WI38 (cell line): ENCODE measurements at regions not wholly inside any gene's neighbourhood (a gene's known extent, or its start where the extent isn't known, plus 50 kb on each side); places are given as distances from the start of the nearest gene placed in this dataset.

Source experiments
- H3K4me3 ChIP-seq: 2 replicates; pipeline ENCODE4 v1.5.1; 2011; ENCODE audit warnings: low read depth, mild to moderate bottlenecking, control low read depth, low read length
- TF ChIP-seq, protein P1 (sequence below): IDR thresholded peaks from 2 replicates; pipeline ENCODE4 v1.5.1; 2012; ENCODE audit warnings: low read depth, mild to moderate bottlenecking, control low read depth, low read length

DNA sequence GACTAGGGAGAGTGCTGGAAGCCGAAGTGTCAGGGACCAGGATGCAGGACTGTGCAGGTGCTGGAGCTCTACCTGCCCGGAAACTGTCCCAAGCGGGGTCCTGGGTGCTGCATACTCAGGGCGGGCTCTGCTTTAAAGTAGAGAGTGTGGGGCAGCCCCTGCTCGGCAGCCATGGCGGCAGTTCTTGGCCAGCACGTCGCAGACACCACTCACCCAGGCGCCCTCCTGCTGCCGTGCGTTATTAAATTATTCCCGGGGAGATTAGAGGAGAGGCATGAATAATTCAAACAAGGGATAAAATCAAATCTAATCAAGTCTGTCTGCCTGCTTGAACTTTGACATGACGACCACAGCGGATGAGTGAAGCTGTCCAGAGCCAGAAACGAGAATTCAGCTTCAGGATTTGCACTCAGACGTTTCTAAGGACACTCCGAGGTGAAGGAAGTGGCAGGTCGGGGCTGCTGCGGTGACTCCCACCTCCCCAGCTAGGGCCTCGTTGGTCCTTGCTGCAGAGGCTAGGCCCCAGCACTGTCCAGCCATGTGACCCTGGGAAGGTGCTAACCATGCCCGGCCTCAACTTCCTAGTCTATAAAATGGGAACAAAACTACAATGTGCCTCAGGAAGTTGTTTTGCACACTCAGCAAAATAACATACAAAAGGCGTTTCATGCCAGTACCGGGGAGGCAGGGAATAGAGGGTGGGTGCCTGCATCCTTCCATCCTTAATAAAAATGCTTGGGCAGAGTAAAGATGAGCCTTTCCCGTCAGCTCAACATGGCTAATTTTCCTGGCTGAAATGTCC lies 91.3 kb upstream of the ADAMTS2 start:
- no peak overlapping the region for H3K4me3 ChIP-seq
- TF ChIP-seq, protein P1, sequence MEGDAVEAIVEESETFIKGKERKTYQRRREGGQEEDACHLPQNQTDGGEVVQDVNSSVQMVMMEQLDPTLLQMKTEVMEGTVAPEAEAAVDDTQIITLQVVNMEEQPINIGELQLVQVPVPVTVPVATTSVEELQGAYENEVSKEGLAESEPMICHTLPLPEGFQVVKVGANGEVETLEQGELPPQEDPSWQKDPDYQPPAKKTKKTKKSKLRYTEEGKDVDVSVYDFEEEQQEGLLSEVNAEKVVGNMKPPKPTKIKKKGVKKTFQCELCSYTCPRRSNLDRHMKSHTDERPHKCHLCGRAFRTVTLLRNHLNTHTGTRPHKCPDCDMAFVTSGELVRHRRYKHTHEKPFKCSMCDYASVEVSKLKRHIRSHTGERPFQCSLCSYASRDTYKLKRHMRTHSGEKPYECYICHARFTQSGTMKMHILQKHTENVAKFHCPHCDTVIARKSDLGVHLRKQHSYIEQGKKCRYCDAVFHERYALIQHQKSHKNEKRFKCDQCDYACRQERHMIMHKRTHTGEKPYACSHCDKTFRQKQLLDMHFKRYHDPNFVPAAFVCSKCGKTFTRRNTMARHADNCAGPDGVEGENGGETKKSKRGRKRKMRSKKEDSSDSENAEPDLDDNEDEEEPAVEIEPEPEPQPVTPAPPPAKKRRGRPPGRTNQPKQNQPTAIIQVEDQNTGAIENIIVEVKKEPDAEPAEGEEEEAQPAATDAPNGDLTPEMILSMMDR, result no peak

DNA sequence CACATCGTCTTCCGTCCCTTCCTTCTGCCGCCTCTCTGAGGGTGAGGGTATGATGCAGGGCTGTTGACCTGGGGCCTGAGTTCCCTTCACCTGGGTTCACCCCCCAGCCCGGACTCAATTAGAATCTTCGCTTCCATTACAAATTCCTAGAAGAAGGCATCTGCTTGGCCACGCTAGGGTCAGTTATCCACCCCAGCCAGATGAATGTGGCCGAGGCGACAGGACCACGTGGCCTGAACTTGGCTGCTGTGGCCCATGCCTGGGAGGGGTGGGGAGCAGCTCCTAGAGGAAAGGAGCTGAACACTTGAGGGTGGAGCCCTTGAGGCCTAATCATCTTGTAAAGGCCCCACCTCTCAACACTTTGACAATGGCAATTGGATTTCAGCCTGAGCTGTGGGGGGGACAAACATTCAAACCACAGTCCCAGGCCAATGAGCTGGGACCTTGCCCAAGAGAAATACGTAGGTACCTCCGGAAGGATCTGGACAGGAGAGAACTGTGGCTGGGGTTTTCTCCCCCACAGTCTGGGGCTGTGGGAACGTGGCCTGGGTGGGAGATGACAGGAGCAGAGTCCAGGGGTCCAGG lies 90.6 kb upstream of the ADAMTS2 start:
- TF ChIP-seq, protein P1, result no peak

GRCh38 chr5:179435181-179435580 lies 89.9 kb upstream of the ADAMTS2 start:
- TF ChIP-seq, protein P1, result no peak

More for the DNA sequence above, 90.6 kb upstream of the ADAMTS2 start:
- no peak overlapping the region for H3K4me3 ChIP-seq

GRCh38 chr5:179432547-179432946 lies 87.3 kb upstream of the ADAMTS2 start:
- TF ChIP-seq, protein P1, result no peak
- H3K4me3 ChIP-seq, result no peak overlapping the region

More at GRCh38 chr5:179435181-179435580, 89.9 kb upstream of the ADAMTS2 start:
- no peak overlapping the region for H3K4me3 ChIP-seq

- TF ChIP-seq, protein P1, result no peak
- H3K4me3 ChIP-seq, result no peak overlapping the region
Measured at GRCh38 chr5:179431221-179431824, 86.1 kb upstream of the ADAMTS2 start.

- TF ChIP-seq, protein P1, result no peak
Measured at GRCh38 chr5:179430193-179431175, 85.2 kb upstream of the ADAMTS2 start.

More at GRCh38 chr5:179430193-179431175, 85.2 kb upstream of the ADAMTS2 start:
- H3K4me3 ChIP-seq, result no peak overlapping the region
